ENCODE measurements at regions not wholly inside any gene's neighbourhood (a gene's known extent, or its start where the extent isn't known, plus 50 kb on each side); places are given as distances from the start of the nearest gene placed in this dataset.
A peak's percentile ranks its signal among the peaks of the same experiment; 100 is the strongest.

GRCh38 chr3:43211681-43212080 is 74.7 kb upstream of the SNRK start:
- Histone ChIP-seq H3K79me2 (no peaks in the 10 kb centered on the region), H3K27ac (no peak overlapping the region), H4K20me1 (ENCODE audit: insufficient read depth, poor library complexity, severe bottlenecking) (no peaks in the 10 kb centered on the region), H3K4me3 (no peak overlapping the region), H3K4me1 (ENCODE audit: insufficient read depth) (no peaks in the 10 kb centered on the region), H3K9me2 (replicated peaks; ENCODE audit: insufficient read depth) (no peaks in the 10 kb centered on the region), H3K4me2 (no peak overlapping the region), H2AFZ (no peak overlapping the region), H3K36me3 (replicated peaks; ENCODE audit: insufficient read depth, low read depth) (no peaks in the 10 kb centered on the region), H3K27me3 (no peaks in the 10 kb centered on the region), H3K9me3 (ENCODE audit: low read depth) (no peaks in the 10 kb centered on the region)
- 97% methylated on average over 5 of the region's 5 CpGs for WGBS (ENCODE audit: low lambda C conversion rate, missing lambda C conversion rate)
- no peak for TF ChIP-seq CTCF (IDR thresholded peaks at IDR 0.05; ENCODE audit: poor library complexity)
- no peak for TF ChIP-seq EZH2 (IDR thresholded peaks at IDR 0.05; ENCODE audit: borderline replicate concordance)
- TF ChIP-seq EZH2phosphoT487 (IDR thresholded peaks at IDR 0.05; ENCODE audit: low read depth, severe bottlenecking, unreplicated experiment) = no peak
- no peak for DNase-seq (ENCODE audit: low spot score)

GRCh38 chr3:43210049-43211027 is 76.0 kb upstream of the SNRK start:
- no peaks in the 10 kb centered on the region for H4K20me1 ChIP-seq (ENCODE audit: insufficient read depth, poor library complexity, severe bottlenecking)
- H3K79me2 ChIP-seq = no peaks in the 10 kb centered on the region
- H3K27me3 ChIP-seq = no peaks in the 10 kb centered on the region
- WGBS (ENCODE audit: low lambda C conversion rate, missing lambda C conversion rate) = 93% methylated on average over 8 of the region's 8 CpGs
- H3K4me1 ChIP-seq (ENCODE audit: insufficient read depth) = no peaks in the 10 kb centered on the region
- H3K4me3 ChIP-seq = no peak overlapping the region
- no peak overlapping the region for H3K4me2 ChIP-seq
- no peak overlapping the region for H2AFZ ChIP-seq
- no peak for DNase-seq (ENCODE audit: low spot score)
- TF ChIP-seq EZH2 (IDR thresholded peaks at IDR 0.05; ENCODE audit: borderline replicate concordance) (no peak), EZH2phosphoT487 (IDR thresholded peaks at IDR 0.05; ENCODE audit: low read depth, severe bottlenecking, unreplicated experiment) (no peak), CTCF (IDR thresholded peaks at IDR 0.05; ENCODE audit: poor library complexity) (no peak)
- H3K36me3 ChIP-seq (replicated peaks; ENCODE audit: insufficient read depth, low read depth) = no peaks in the 10 kb centered on the region
- no peak overlapping the region for H3K27ac ChIP-seq
- no peaks in the 10 kb centered on the region for H3K9me2 ChIP-seq (replicated peaks; ENCODE audit: insufficient read depth)
- H3K9me3 ChIP-seq (ENCODE audit: low read depth) = no peaks in the 10 kb centered on the region

- Histone ChIP-seq H3K36me3 (replicated peaks; ENCODE audit: insufficient read depth, low read depth) (no peaks in the 10 kb centered on the region), H4K20me1 (ENCODE audit: insufficient read depth, poor library complexity, severe bottlenecking) (no peaks in the 10 kb centered on the region), H3K9me3 (ENCODE audit: low read depth) (no peaks in the 10 kb centered on the region), H3K79me2 (no peaks in the 10 kb centered on the region), H3K4me1 (ENCODE audit: insufficient read depth) (no peaks in the 10 kb centered on the region), H2AFZ (no peak overlapping the region), H3K4me3 (no peak overlapping the region), H3K9me2 (replicated peaks; ENCODE audit: insufficient read depth) (no peaks in the 10 kb centered on the region), H3K27me3 (no peaks in the 10 kb centered on the region), H3K4me2 (no peak overlapping the region), H3K27ac (peak overlapping the region; percentile 22)
- peak; percentile 38 for DNase-seq (ENCODE audit: low spot score)
- TF ChIP-seq EZH2 (IDR thresholded peaks at IDR 0.05; ENCODE audit: borderline replicate concordance) = no peak
- no peak for TF ChIP-seq CTCF (IDR thresholded peaks at IDR 0.05; ENCODE audit: poor library complexity)
- no peak for TF ChIP-seq EZH2phosphoT487 (IDR thresholded peaks at IDR 0.05; ENCODE audit: low read depth, severe bottlenecking, unreplicated experiment)
- 65% methylated on average over 3 of the region's 3 CpGs for WGBS (ENCODE audit: low lambda C conversion rate, missing lambda C conversion rate)
These were observed 78.7 kb upstream of the SNRK start for GRCh38 chr3:43207628-43208085.

Data from hepatocyte (in vitro differentiated cells).